ENCODE measurements at regions not wholly inside any gene's neighbourhood (a gene's known extent, or its start where the extent isn't known, plus 50 kb on each side); places are given as distances from the start of the nearest gene placed in this dataset.

- intact Hi-C loops (cut with micrococcal nuclease), result no loop called here
- Histone ChIP-seq H3K4me2 (ENCODE audit: insufficient read depth, low read length) (no peak overlapping the region), H4K20me1 (replicated peaks; ENCODE audit: control insufficient read depth, extremely low read depth, insufficient read depth, low read length) (no peaks in the 10 kb centered on the region), H3K27ac (ENCODE audit: insufficient read depth, low read depth, low read length) (no peak overlapping the region), H3K27me3 (ENCODE audit: control insufficient read depth in 2 of 2, insufficient read depth in 2 of 2, low read length in 2 of 2) (no peaks in the 10 kb centered on the region), H3K4me3 (replicated peaks in 1 of 3; ENCODE audit: insufficient read depth in 1 of 3, low read depth in 1 of 3, low read length in 3 of 3) (no peak overlapping the region), H3K9me1 (replicated peaks; ENCODE audit: control insufficient read depth, extremely low read depth, insufficient read depth, low read length) (no peaks in the 10 kb centered on the region), H2AFZ (ENCODE audit: low read depth, low read length) (no peak overlapping the region), H3K9ac (replicated peaks; ENCODE audit: extremely low read depth, insufficient read depth, low read length) (no peak overlapping the region), H3K4me1 (ENCODE audit: control insufficient read depth, extremely low read depth, insufficient read depth, low read length) (no peaks in the 10 kb centered on the region), H3K36me3 (ENCODE audit: control insufficient read depth in 2 of 2, extremely low read depth in 1 of 2, insufficient read depth in 2 of 2, low read length in 2 of 2) (no peaks in the 10 kb centered on the region), H3K9me3 (replicated peaks; ENCODE audit: control insufficient read depth, insufficient read depth, low read length) (no peaks in the 10 kb centered on the region), H3K79me2 (ENCODE audit: control insufficient read depth, insufficient read depth, low read length) (no peaks in the 10 kb centered on the region)
- no peak for DNase-seq (ENCODE audit: low read depth, low spot score)
- FAIRE-seq, result no peak
- POLR2A ChIA-PET, result no interaction called here
- BruUV-seq (replicated peaks), result no TSS peak
- CTCF ChIA-PET, result interaction anchor here (1.0 kb wide), 1 partner anchor 9 kb away, joined by 4 read pairs; no protein-coding TSS in a partner anchor
- TF ChIP-seq POLR2A (IDR thresholded peaks at IDR 0.05; ENCODE audit: low read depth, low read length) (no peak), MYC (IDR thresholded peaks at IDR 0.05; ENCODE audit: low read depth, low read length) (no peak), EZH2 (IDR thresholded peaks at IDR 0.05; ENCODE audit: borderline replicate concordance, low read depth, low read length, severe bottlenecking) (no peak), POLR2AphosphoS5 (IDR thresholded peaks at IDR 0.05; ENCODE audit: insufficient read depth, low read depth, low read length) (no peak), JUN (IDR thresholded peaks at IDR 0.05; ENCODE audit: borderline replicate concordance, insufficient read depth, insufficient read length, low read depth) (no peak), MAX (IDR thresholded peaks at IDR 0.05; ENCODE audit: insufficient read depth, insufficient read length) (no peak), GATA2 (IDR thresholded peaks at IDR 0.05; ENCODE audit: insufficient read depth, insufficient read length, low read depth, low read length) (no peak)
- dilution Hi-C loops (cut with MboI; ENCODE audit: extremely low pct_ligation_motif_present, low sequenced_read_pairs), result no loop called here
Observed at GRCh38 chr5:124514956-124515355, 231.5 kb downstream of the ZNF608 start.

GRCh38 chr5:124512952-124513632 lies 233.3 kb downstream of the ZNF608 start:
- BruUV-seq (replicated peaks), result no TSS peak
- TF ChIP-seq MAX (IDR thresholded peaks at IDR 0.05; ENCODE audit: insufficient read depth, insufficient read length) (no peak), GATA2 (IDR thresholded peaks at IDR 0.05; ENCODE audit: insufficient read depth, insufficient read length, low read depth, low read length) (no peak), POLR2AphosphoS5 (IDR thresholded peaks at IDR 0.05; ENCODE audit: insufficient read depth, low read depth, low read length) (no peak), FOS (IDR thresholded peaks at IDR 0.05; ENCODE audit: borderline replicate concordance, insufficient read depth, low read length) (no peak), CTCF (IDR thresholded peaks at IDR 0.05; ENCODE audit: extremely low read depth in 1 of 2, insufficient read depth in 1 of 2, low read depth in 1 of 2, low read length in 2 of 2) (no peak), JUN (IDR thresholded peaks at IDR 0.05; ENCODE audit: borderline replicate concordance, insufficient read depth, insufficient read length, low read depth) (no peak), EZH2 (IDR thresholded peaks at IDR 0.05; ENCODE audit: borderline replicate concordance, low read depth, low read length, severe bottlenecking) (no peak), MYC (IDR thresholded peaks at IDR 0.05; ENCODE audit: low read depth, low read length) (no peak), POLR2A (IDR thresholded peaks at IDR 0.05; ENCODE audit: low read depth, low read length) (no peak)
- Histone ChIP-seq H3K27ac (ENCODE audit: insufficient read depth, low read depth, low read length) (no peak overlapping the region), H3K79me2 (ENCODE audit: control insufficient read depth, insufficient read depth, low read length) (no peaks in the 10 kb centered on the region), H3K4me1 (ENCODE audit: control insufficient read depth, extremely low read depth, insufficient read depth, low read length) (no peaks in the 10 kb centered on the region), H3K9me3 (replicated peaks; ENCODE audit: control insufficient read depth, insufficient read depth, low read length) (no peaks in the 10 kb centered on the region), H3K27me3 (ENCODE audit: control insufficient read depth in 2 of 2, insufficient read depth in 2 of 2, low read length in 2 of 2) (no peaks in the 10 kb centered on the region), H3K4me3 (replicated peaks in 1 of 3; ENCODE audit: insufficient read depth in 1 of 3, low read depth in 1 of 3, low read length in 3 of 3) (no peak overlapping the region), H3K4me2 (ENCODE audit: insufficient read depth, low read length) (no peak overlapping the region), H4K20me1 (replicated peaks; ENCODE audit: control insufficient read depth, extremely low read depth, insufficient read depth, low read length) (no peaks in the 10 kb centered on the region), H3K36me3 (ENCODE audit: control insufficient read depth in 2 of 2, extremely low read depth in 1 of 2, insufficient read depth in 2 of 2, low read length in 2 of 2) (no peaks in the 10 kb centered on the region), H3K9me1 (replicated peaks; ENCODE audit: control insufficient read depth, extremely low read depth, insufficient read depth, low read length) (no peaks in the 10 kb centered on the region), H2AFZ (ENCODE audit: low read depth, low read length) (no peak overlapping the region), H3K9ac (replicated peaks; ENCODE audit: extremely low read depth, insufficient read depth, low read length) (no peak overlapping the region)
- intact Hi-C loops (cut with micrococcal nuclease), result no loop called here
- FAIRE-seq (no peak), DNase-seq (ENCODE audit: low read depth, low spot score) (no peak)
- POLR2A ChIA-PET, result no interaction called here
- dilution Hi-C loops (cut with MboI; ENCODE audit: extremely low pct_ligation_motif_present, low sequenced_read_pairs), result no loop called here
- CTCF ChIA-PET, result no interaction called here

Measured in endothelial cell of umbilical vein (primary cell).